Epithelial cell of prostate (primary cell): ENCODE measurements at regions not wholly inside any gene's neighbourhood (a gene's known extent, or its start where the extent isn't known, plus 50 kb on each side); places are given as distances from the start of the nearest gene placed in this dataset.
"Not testable (repeated sequence)": the region's sequence is repeated elsewhere in the genome, so short reads cannot be mapped to it uniquely, and the experiment has no call there.

Experiments
- DNase-seq: peaks from one replicate; pipeline ENCODE4 v3.0.0-alpha.2; 2011; ENCODE audit warnings: low read depth, low spot score
- H3K27ac ChIP-seq: fragments of 450-650 bp; 2 replicates; pipeline ENCODE4 v1.5.1; 2017; ENCODE audit warnings: mild to moderate bottlenecking

DNA sequence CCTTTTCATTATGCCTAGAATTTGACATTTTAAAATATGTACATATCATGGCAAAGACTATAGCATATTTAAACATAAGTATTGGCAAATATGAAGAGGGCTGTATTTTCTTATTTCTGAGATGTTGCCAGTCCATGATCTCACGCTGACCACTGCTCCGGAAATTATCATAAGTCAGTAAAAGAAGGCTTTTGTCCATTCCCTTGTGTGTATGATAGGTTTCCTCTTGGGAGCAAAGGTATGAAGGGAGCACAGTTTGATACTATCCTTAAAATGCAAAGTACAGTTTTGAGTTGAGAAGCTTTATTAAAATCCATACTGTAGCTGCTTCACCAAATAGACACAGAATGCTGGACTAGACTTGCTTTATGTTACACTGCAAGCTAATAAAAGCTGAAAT, 52.6 kb upstream of the AGA start:
- no peak overlapping the region for H3K27ac ChIP-seq
- no peak for DNase-seq

DNA sequence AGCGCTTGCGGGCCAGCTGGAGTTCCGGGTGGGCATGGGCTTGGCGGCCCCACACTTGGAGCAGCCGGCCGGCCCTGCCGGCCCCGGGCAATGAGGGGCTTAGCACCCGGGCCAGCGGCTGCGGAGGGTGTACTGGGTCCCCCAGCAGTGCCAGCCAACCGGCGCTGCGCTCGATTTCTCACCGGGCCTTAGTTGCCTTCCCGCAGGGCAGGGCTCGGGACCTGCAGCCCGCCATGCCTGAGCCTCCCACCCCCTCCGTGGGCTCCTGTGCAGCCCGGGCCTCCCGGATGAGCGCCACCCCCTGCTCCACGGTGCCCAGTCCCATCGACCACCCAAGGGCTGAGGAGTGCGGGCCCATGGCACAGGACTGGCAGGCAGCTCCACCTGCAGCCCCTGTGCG, 53.4 kb upstream of the AGA start:
- not testable (repeated sequence) for H3K27ac ChIP-seq, DNase-seq

DNA sequence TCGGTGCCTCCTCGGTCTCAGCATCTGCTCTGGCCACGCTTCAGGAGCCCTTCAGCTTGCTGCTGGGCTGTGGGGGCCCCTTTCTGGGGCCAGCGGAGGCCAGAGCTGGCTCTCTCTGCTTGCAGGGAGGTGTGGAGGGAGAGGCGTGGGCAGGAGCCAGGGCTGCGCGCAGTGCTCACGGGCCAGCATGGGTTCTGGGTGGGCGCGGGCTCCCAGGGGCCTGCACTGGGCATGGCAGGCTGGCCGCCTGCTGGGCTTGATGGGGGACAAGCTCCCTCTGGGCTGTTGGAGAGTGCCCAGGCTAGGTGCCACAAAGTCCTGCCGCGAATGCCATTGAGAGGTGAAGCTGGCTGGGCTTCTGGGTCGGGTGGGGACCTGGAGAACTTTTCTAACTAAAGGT, 57.3 kb upstream of the AGA start:
- no peak overlapping the region for H3K27ac ChIP-seq
- no peak for DNase-seq

DNA sequence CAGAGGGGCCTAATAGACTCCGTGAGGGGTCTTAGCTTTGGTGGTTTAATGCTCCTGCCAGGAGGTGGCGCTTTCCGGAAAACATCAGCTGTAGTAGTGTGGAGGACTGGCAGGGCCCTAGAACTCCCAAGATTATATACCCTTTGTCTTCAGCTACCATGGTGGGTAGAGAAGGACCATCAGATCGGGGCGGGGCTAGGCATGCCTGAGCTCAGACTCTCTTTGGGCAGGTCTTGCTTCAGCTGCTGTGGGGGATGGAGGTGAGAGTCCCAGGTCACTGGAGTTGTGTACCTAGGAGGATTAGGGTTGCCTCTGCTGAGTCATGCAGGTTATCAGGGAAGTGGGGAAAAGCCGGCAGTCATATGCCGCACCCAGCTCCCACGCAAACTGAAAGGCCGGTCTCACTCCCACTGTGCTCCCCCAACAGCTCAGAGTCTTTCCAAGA, 63.0 kb upstream of the AGA start:
- H3K27ac ChIP-seq: no peak overlapping the region
- no peak for DNase-seq

DNA sequence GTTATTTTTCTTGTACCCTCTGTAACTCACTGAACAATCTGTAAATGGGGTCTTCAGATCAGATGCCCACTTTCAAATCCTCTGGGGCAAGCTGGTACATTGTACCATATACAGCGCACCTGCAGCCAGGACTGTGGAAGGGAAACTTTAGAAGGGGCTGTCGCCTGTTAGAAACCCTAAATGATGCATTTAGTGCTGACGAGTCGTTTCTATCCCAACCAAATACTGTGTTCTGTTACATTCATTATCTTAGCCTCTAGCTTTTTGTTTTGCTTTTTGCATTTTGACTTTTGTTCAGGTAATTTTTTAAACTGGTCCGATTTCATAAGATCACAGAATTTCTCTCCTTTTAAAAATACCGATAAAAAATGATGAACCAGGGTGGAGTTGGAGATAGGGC, 66.4 kb upstream of the AGA start:
- no peak overlapping the region for H3K27ac ChIP-seq
- no peak for DNase-seq

DNA sequence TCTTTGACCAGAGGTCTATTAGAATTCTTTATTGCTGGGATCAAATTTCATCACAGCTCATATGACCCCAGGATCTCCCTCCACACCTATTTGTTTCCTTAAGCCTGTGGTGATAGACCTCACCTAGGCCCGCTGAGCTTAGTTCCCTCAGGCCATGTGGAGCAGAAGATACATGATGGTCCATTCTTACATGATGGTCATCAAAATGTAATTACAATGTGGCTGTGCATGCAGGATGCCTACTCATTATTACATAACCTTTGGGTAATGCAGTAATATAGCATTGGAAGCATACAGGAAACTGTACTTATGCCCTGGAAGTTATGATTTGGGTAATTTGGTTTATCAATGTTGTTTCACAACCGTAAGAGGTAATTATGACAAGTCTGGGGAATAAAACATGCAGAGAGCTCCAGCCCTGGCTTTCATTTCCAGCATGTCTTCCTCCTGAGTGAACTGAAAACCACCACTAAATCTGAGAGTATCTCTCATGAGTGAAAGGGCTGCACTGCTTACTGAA, 67.0 kb upstream of the AGA start:
- H3K27ac ChIP-seq: no peak overlapping the region
- DNase-seq: no peak

DNA sequence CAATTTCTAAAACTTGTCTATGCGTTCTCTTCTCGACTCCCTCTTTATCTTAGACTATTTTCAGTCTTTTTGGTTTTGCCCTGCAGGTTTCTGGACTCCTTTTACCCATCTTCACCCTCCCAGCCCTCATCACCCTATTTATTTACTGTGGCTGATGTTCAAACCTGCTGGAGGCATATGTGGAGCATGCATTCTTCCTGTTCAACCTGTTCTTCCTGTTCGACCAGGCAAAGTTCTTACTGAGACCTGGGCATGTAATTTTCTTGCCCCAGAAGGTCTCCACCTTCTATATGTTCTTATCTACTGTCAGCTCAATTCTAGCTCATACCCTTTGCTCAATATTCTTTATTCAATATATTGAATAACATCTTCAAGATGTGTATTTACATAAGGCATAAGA, 69.4 kb upstream of the AGA start:
- H3K27ac ChIP-seq: peak overlapping the region; percentile 69
- DNase-seq: peak; percentile 82

DNA sequence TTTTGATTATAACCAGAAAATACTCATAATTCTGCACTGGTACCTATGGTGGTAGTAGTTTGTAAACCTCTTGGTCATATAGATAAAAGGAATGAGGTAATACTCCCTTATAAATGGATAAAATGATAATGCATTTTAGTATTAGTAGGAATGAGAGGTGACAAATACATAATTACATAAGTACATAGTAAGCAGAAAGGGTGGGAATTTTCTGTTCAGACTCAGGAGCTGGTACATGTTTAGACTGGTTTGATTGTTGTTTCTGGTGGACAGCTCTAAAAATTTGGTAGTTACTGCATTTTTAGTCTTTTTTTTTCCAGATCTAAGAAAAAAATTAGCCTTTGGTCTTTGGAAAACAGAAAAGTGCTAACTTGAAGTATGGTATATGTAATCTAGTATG, 70.4 kb upstream of the AGA start:
- H3K27ac ChIP-seq: peak overlapping the region; percentile 69
- DNase-seq: no peak

DNA sequence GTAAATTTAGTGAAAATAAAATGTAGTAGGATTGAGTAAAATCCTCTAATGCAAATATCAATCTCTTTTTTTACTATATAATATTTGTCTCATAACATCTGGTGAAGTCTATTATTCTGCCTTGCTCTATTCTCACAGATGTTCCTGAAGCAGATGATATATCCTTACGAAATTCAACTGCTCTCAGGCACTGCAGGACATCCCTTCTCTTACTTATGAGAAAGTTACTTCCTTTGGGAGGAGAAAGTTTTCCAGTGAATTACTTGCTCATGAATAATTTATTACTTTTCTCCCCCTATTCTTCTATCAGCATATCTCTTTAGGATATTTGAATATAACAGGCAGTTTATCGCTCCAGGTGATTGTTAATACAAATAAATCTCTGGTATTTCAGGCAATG, 75.6 kb upstream of the AGA start:
- no peak for DNase-seq
- H3K27ac ChIP-seq: no peak overlapping the region

DNA sequence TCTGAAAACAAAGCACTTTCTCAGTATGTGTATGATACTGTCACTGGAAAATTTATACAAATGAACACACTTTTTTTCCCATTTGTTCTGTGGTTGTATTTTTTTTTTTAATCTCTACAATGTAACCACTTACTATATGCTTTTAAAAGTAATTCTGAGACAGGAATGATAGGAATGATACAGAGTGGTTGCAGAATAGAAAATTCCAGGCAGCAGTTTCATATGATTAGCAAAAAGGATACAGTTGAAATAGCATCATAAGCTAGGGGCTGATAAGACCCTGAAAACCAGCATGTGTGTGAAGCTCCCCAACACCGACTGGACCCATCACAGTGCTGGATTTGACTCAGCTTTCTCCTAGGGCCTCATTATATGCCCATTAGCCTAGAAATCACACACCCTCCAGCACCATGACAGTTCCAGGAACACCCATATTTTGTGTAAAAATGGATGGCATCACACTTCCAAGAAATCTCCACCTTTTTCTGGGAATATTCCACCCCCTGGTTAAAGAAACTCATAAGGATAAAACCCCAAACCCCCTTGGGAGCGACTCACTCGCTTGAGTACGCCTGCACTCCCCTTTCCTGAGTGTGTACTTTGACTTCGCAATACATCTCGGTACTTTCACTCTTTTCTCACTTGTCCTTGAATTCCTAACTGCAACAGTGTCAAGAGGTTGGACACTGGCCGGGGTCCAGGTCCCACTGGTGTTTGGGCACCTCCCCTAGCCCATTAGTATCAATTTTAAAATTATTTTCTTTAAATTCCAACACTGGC, 77.4 kb upstream of the AGA start:
- H3K27ac ChIP-seq: no peak overlapping the region
- DNase-seq: no peak

DNA sequence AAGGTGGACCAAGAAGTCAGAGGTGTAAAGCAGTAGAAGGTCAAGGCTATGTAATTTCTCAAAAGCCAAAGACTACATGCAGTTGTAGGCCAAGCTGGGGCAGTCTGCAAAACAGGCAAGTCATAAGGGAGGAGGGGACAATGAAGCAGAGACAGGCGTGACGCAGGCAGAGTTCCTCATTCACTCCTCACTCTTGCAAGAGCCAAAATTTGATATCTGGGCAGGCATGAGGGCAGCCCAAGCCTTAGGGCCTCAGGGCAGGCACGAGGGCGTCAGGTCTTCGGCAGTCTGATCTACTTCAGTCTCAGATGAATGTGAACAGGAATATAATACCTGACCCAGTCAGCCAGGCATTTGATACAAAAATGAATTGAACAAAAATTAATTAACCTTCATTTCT, 86.4 kb upstream of the AGA start:
- H3K27ac ChIP-seq: no peak overlapping the region
- DNase-seq: no peak

DNA sequence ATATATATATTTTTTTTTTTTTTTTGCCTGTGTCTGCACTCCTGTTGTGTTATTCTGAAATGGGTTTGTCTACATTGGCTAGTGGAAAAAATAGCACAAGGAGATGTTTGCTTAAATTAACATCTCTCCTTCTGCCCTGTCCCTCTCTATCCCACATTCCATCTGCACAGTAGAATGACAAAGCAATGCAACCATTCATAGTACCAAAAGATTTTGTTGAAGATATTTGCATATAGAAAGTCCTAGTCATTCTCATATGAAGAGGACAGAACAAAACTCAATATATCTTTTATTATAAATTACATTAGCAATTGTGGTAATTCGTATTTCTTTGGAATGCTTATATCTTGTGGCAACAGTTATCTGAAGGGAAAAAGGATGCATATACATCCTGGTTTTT, 88.3 kb upstream of the AGA start:
- no peak for DNase-seq
- H3K27ac ChIP-seq: no peak overlapping the region

DNA sequence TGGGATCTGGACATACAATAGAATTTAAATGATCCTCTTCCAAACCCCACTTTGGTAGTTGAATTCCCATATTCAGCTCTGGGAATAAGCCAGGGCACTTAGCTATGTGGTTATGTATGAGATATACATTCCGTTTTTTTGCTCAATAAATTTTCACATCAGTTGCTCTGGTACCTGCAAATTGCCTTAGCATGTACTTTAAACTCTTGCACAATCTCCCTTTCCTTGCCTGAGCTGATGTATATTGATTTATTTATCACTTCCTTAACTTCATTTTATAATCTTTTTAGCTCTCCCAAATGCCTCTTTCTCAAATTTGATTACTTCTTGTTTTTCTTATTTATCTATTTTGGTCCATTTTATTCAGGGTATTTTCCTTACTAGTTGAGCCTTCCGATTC, 90.1 kb upstream of the AGA start:
- no peak for DNase-seq

DNA sequence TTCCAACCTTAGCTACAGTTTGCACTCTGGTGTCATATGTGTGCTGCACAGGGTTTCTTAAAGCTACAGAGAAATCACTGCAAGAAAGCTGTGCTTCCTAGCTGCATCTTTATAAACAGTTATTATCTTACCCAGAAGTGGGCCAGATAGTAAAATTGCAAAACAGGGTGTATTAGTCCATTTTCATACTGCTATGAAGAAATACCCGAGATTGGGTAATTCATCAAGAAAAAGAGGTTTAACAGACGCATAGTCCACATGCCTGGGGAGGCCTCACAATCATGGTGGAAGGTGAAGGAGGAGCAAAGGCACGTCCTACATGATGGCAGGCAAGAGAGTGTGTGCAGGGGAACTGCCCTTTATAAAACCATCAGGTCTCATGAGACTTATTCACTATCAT, 92.6 kb upstream of the AGA start:
- not testable (repeated sequence) for H3K27ac ChIP-seq, DNase-seq

More for the DNA sequence above, 90.1 kb upstream of the AGA start:
- no peak overlapping the region for H3K27ac ChIP-seq

DNA sequence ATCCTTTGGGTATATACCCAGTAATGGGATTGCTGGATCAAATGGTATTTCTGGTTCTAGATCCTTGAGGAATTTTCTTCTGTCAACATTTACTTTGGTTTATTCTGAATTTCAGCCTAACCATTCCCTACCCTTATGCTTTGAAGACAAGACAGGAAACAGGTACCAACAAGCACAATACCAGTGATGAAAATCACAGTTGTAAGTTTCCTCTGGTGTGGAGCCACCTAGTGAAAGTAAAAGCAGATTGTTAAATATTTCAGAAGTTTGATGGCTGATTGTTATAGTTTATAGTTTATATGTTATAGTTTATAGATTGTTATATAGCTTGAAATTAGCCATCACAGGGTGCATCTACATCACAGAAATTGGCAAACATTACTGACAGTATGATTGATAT, 104.5 kb upstream of the AGA start:
- H3K27ac ChIP-seq: no peak overlapping the region
- no peak for DNase-seq

DNA sequence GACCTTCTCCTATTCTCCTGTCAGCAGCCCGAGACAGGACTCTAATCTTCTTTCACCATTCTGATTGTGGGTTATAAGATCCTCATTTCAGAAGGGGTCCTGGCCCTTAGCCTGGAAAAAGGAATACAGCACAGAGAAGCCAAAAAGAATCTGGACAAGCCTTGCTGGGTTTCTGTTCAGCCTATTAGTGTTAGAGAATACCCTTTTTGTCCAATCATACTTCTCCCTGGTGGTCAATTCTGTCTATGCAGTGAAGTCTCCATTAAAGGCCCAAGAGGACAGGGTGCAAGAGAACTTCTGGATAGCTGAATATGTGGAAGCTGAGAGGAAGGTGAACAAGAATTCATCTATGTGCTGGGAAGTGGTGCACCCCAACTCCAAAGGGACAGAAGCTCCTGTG, 105.7 kb upstream of the AGA start:
- no peak overlapping the region for H3K27ac ChIP-seq
- DNase-seq: no peak

DNA sequence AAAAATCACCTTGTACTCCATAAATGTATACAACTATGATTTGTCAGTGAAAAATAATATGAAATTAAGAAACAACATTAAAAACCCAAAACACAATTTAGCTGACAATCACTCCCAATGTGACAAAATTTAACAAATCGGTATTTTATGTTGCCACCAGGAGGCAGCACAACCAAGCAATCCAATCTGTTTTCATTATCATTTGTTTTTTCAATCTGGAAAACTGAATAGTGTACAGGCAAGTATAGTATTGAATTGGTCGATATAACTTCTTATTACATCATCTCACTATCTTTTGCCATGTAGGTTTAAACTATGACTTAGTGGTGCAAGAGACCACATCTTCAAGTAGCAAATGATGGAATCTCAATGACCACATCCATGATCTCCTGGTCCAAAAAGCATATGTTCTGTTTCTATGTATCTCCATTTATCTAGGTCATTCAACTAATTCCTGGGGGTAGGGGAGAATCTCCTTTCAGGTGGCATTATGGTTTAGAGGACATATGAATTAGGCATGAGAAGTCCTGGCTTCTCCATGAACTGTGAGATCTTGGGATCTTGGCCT, 112.9 kb upstream of the AGA start:
- DNase-seq: no peak
- H3K27ac ChIP-seq: no peak overlapping the region

DNA sequence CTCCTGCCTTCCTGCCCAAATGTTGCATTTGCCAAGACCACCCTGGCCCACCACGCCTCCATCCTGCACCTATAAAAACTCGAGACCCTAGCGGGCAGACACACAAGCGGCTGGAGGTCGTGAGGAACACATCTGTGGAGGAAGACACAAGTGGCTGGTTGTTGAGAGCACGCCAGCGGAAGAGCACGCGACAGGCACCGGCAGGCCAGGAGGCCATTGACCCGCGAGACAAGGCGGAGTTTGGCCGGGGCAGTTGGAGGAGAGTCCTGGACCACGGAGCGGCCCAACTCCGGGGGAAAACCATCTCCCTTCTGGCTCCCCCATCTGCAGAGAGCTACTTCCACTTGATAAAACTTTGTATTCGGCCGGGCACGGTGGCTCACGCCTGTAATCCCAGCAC, 115.2 kb upstream of the AGA start:
- DNase-seq: no peak
- H3K27ac ChIP-seq: no peak overlapping the region

DNA sequence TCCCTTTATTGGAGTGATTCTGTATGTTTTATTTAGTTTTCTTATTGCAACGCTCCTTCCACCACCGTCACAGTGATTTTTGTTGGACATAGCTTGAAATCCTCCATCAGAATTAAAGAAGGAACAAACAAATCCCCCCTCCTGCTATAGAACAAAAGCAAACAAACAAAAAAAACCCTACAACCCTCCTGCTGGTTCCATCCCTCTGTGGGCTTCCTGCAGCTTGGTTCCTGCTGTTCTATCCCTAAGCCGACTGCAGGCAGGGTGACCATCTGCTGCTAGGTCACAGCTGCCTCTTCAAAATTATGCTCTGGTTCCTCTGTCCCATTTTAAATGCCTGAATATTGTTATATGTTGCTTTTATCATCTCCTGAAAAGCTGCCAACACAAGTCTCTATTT, 116.8 kb upstream of the AGA start:
- no peak for DNase-seq
- H3K27ac ChIP-seq: no peak overlapping the region

DNA sequence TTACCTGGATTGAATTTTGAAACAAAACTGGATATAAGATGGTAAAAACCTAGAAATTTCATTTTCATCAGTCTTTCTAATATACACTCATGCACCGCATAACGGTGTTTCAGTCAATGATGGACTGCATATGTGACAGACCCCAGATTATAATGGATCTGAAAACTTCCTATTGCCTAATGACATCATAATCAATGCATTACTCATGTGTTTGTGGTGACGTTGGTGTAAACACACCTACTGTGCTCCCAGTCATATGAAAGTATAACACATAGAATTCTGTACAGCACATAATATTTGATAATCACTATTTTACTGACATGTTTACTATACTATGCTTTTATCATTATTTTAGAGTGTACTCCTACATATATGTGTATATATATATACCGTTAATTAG, 119.9 kb upstream of the AGA start:
- no peak overlapping the region for H3K27ac ChIP-seq
- no peak for DNase-seq

DNA sequence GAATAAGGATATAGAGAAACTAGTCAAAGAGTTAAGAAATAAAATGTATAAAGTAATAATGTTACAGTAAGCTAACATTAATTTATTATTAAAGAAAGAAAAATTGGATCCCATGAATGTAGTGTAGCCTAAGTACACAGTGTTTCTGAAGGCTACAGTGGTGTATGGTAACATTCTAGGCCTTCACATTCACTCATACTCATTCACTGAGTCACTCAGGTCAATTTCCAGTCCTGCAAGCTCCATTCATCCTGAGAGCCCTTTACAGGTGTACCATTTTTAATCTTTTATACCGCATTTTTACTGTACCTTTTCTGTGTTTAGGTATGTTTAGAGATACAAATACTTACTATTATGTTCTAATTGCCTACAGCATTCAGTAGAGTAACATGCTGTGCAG, 120.6 kb upstream of the AGA start:
- no peak for DNase-seq
- no peak overlapping the region for H3K27ac ChIP-seq

DNA sequence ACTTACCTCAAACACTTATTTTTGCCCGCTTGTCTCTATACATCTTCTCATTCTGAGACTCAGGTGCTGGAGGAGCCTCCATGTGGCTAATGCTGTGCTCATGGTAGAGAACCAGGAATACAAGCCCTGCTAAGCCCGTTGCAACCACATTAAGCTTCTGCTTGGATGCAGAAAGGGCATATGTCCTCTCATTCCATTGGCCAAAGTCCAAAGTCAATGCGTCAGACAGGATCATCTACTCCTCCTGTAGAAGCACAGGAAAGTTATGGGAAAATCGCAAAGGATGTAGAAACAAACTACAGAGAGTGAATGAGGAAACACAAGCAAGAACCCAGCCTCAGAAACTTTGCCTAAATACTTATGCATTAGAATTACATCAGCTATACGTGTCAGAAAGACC, 124.5 kb upstream of the AGA start:
- H3K27ac ChIP-seq: no peak overlapping the region
- DNase-seq: no peak
